Central memory CD8-positive, alpha-beta T cell (primary cell): ENCODE measurements at regions not wholly inside any gene's neighbourhood (a gene's known extent, or its start where the extent isn't known, plus 50 kb on each side); places are given as distances from the start of the nearest gene placed in this dataset.
"Not testable (repeated sequence)": the region's sequence is repeated elsewhere in the genome, so short reads cannot be mapped to it uniquely, and the experiment has no call there.

Source experiments
- ATAC-seq: fragments of 150-1000 bp; cut with Tn5 transposase; replicated peaks from 2 replicates; pipeline ENCODE4 v1.10.0; 2022; ENCODE audit warnings: mild to moderate bottlenecking, moderate FRiP score, moderate number of reproducible peaks; ENCODE audit not compliant: poor library complexity, severe bottlenecking; ENCODE audit errors: extremely low read depth
- DNase-seq, 2 donors: peaks; one replicate each; pipeline ENCODE4 v3.0.0; 2021; ENCODE audit warnings: low spot score in 2 of 2
- H3K27ac Mint-ChIP-seq: one replicate; pipeline ENCODE4 v1.8.0; 2022; ENCODE audit warnings: low read depth, mild to moderate bottlenecking, moderate library complexity, mixed read lengths
- H3K27me3 Mint-ChIP-seq: one replicate; pipeline ENCODE4 v1.8.0; 2022; ENCODE audit warnings: mixed read lengths
- H3K36me3 Mint-ChIP-seq: one replicate; pipeline ENCODE4 v1.8.0; 2022; ENCODE audit warnings: mild to moderate bottlenecking, moderate library complexity, mixed read lengths; ENCODE audit not compliant: insufficient read depth
- H3K4me1 Mint-ChIP-seq: one replicate; pipeline ENCODE4 v1.8.0; 2022; ENCODE audit warnings: mixed read lengths
- H3K4me3 Mint-ChIP-seq: one replicate; pipeline ENCODE4 v1.8.0; 2022; ENCODE audit warnings: mild to moderate bottlenecking, moderate library complexity, mixed read lengths
- H3K9me3 Mint-ChIP-seq: one replicate; pipeline ENCODE4 v1.8.0; 2022; ENCODE audit warnings: mixed read lengths

GRCh38 chr1:165114022-165114888 is 242.3 kb downstream of the LMX1A start:
- ATAC-seq = no peak
- no peaks in the 10 kb centered on the region for H3K9me3 Mint-ChIP-seq
- no peaks in the 10 kb centered on the region for H3K4me1 Mint-ChIP-seq
- H3K27ac Mint-ChIP-seq = no peak overlapping the region
- H3K36me3 Mint-ChIP-seq = no peaks in the 10 kb centered on the region
- H3K27me3 Mint-ChIP-seq = peaks cover 31% of the 10 kb centered on the region
- no peak overlapping the region for H3K4me3 Mint-ChIP-seq
- DNase-seq = no peak

- Mint-ChIP-seq H3K9me3 (no peaks in the 10 kb centered on the region), H3K4me1 (no peaks in the 10 kb centered on the region), H3K27me3 (peaks cover 16% of the 10 kb centered on the region), H3K27ac (no peak overlapping the region), H3K4me3 (no peak overlapping the region), H3K36me3 (no peaks in the 10 kb centered on the region)
- ATAC-seq (no peak), DNase-seq (no peak)
Measured at GRCh38 chr1:165112260-165112659, 244.3 kb downstream of the LMX1A start.

- DNase-seq = no peak
- Mint-ChIP-seq H3K27me3 (peaks cover 8% of the 10 kb centered on the region), H3K4me1 (no peaks in the 10 kb centered on the region), H3K36me3 (no peaks in the 10 kb centered on the region), H3K9me3 (peaks cover 6% of the 10 kb centered on the region), H3K27ac (no peak overlapping the region), H3K4me3 (no peak overlapping the region)
- ATAC-seq = no peak
Measured at GRCh38 chr1:165109013-165109412, 247.5 kb downstream of the LMX1A start.

DNA sequence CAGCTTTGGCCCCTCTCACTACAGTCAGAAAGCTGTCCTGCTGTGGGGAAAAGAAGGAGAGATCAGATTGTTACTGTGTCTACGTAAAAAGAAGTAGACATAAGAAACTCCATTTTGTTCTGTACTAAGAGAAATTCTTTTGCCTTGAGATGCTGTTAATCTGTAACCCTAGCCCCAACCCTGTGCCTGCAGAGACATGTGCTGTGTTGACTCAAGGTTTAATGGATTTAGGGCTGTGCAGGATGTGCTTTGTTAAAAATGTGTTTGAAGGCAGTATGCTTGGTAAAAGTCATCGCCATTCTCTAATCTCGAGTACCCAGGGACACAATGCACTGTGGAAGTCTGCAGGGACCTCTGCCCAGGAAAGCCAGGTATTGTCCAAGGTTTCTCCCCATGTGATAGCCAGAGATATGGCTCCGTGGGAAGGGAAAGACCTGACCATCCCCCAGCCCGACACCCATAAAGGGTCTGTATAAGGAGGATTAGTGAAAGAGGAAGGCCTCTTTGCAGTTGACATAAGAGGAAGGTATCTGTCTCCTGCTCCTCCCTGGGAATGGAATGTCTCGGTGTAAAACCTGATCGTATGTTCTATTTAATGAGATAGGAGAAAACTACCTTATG is 263.9 kb downstream of the LMX1A start:
- not testable (repeated sequence) for DNase-seq, H3K27me3 Mint-ChIP-seq, H3K27ac Mint-ChIP-seq, H3K4me3 Mint-ChIP-seq, H3K36me3 Mint-ChIP-seq, ATAC-seq, H3K4me1 Mint-ChIP-seq
- H3K9me3 Mint-ChIP-seq = peaks cover 16% of the 10 kb centered on the region

DNA sequence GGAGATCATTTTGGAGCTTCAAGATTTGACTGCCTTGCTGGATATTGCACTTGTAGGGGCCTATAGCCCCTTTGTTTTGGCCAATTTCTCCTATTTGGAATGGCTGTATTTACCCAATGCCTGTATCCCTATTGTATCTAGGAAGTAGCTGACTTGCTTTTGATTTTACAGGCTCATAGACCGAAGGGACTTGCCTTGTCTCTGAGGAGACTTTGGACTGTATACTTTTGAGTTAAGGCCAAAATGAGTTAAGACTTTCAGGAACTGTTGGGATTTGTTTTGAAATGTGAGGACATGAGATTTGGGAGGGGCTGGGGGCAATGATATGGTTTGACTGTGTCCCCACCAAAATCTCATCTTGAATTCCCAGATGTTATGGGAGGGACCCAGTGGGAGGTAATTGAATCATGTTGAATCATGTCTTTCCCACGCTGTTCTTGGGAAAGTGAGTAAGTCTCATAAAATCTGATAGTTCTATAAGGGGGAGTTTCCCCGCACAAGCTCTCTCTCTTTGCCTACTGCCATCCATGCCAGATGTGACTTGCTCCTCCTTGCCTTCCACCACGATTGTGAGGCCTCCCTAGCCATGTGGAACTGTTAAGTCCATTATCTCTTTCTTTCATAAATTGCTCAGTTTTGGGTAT is 276.1 kb downstream of the LMX1A start:
- peaks cover 2% of the 10 kb centered on the region for H3K36me3 Mint-ChIP-seq
- peaks cover 3% of the 10 kb centered on the region for H3K27me3 Mint-ChIP-seq
- no peaks in the 10 kb centered on the region for H3K9me3 Mint-ChIP-seq
- H3K27ac Mint-ChIP-seq = no peak overlapping the region
- no peak for DNase-seq
- no peak overlapping the region for H3K4me3 Mint-ChIP-seq
- no peaks in the 10 kb centered on the region for H3K4me1 Mint-ChIP-seq
- ATAC-seq = no peak

DNA sequence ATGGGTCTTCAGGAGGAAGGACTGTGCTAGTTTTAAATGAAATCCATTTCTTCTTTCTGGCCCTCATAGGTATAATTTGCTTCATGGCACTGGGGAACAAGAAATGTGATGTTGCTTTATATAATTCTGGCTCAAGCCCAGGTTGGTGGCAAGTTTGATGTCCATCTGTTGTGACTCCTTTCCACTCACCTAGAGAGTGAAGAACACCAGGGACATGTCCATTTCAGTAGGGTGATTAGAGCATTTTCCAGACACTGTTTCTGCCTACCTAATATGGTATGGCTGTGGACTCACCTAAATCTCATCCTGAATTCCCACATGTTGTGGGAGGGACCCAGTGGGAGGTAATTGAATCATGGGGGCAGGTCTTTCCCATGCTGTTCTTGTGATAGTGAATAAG is 278.1 kb downstream of the LMX1A start:
- H3K9me3 Mint-ChIP-seq = no peaks in the 10 kb centered on the region
- no peak overlapping the region for H3K4me3 Mint-ChIP-seq
- DNase-seq (no peak), ATAC-seq (no peak)
- no peak overlapping the region for H3K27ac Mint-ChIP-seq
- H3K36me3 Mint-ChIP-seq = peaks cover 2% of the 10 kb centered on the region
- peaks cover 18% of the 10 kb centered on the region for H3K27me3 Mint-ChIP-seq
- H3K4me1 Mint-ChIP-seq = no peaks in the 10 kb centered on the region

DNA sequence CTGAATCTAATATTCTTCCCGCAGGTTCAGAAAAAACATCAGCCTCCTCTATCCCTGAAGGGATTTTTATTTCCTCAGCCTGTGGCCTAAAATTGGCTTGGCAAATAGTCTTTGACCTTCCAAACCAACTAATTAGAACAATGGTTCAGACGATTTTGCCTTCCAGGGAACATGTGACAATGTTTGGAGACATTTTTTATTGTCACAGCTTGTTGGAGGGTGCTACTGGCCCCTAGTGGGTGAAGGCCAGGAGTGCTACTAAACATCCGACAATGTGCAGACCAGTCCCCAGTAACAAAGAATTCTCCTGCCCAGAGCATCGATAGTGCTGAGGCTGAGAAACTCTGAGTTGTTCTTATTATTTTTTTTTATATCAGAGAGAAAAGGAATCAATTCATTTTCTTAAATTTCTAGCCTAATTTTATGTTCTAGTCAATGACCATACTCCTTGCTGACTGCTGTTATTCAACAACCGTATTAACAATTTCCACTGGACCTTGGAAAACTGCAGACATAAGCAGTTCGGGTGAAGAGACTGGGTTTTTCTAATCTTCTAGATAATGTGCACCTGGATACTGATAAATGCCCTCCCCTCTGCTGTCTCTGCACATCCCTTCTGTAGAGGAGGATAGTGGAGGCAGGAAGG is 280.7 kb downstream of the LMX1A start:
- peaks cover 1% of the 10 kb centered on the region for H3K36me3 Mint-ChIP-seq
- H3K27me3 Mint-ChIP-seq = peaks cover 18% of the 10 kb centered on the region
- no peaks in the 10 kb centered on the region for H3K4me1 Mint-ChIP-seq
- peak overlapping the region; percentile 13 for H3K4me3 Mint-ChIP-seq
- DNase-seq (no peak), ATAC-seq (no peak)
- no peak overlapping the region for H3K27ac Mint-ChIP-seq
- peaks cover 3% of the 10 kb centered on the region for H3K9me3 Mint-ChIP-seq

GRCh38 chr1:165073185-165074007 is 283.1 kb downstream of the LMX1A start:
- Mint-ChIP-seq H3K4me1 (no peaks in the 10 kb centered on the region), H3K27ac (no peak overlapping the region), H3K9me3 (peaks cover 5% of the 10 kb centered on the region), H3K4me3 (no peak overlapping the region), H3K36me3 (peaks cover 3% of the 10 kb centered on the region), H3K27me3 (peaks cover 18% of the 10 kb centered on the region)
- DNase-seq = no peak
- ATAC-seq = no peak

- ATAC-seq (no peak), DNase-seq (no peak)
- Mint-ChIP-seq H3K4me3 (no peak overlapping the region), H3K27ac (no peak overlapping the region), H3K36me3 (peaks cover 3% of the 10 kb centered on the region), H3K4me1 (no peaks in the 10 kb centered on the region), H3K27me3 (peaks cover 17% of the 10 kb centered on the region), H3K9me3 (peaks cover 5% of the 10 kb centered on the region)
Measured at GRCh38 chr1:165070675-165071074, 285.8 kb downstream of the LMX1A start.

GRCh38 chr1:165069829-165070228 is 286.7 kb downstream of the LMX1A start:
- Mint-ChIP-seq H3K4me1 (no peaks in the 10 kb centered on the region), H3K27me3 (peaks cover 9% of the 10 kb centered on the region), H3K4me3 (no peak overlapping the region), H3K9me3 (peaks cover 5% of the 10 kb centered on the region), H3K27ac (no peak overlapping the region), H3K36me3 (peaks cover 4% of the 10 kb centered on the region)
- ATAC-seq (no peak), DNase-seq (no peak)

- no peak for DNase-seq
- no peaks in the 10 kb centered on the region for H3K27me3 Mint-ChIP-seq
Measured at GRCh38 chr1:165068741-165069140, 287.8 kb downstream of the LMX1A start.

DNA sequence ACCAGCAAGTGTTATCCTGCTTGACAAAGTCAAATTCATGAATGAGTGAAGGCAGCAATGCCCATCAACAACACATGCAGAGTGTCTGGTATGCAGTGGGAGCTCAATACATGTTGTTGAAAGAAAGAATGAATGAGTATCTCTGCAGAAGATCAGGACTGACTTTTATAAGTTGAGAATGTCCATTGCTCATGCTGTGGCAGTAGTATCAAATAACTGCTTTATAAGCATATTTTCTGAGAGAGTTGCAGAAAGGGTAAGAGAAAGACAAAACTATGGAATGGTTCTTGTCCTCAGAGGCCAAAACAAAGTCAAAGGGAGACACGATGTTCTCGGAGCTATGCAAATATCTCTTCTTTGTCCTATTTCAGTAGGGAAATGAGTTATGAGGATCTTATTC is 288.7 kb downstream of the LMX1A start:
- Mint-ChIP-seq H3K27ac (no peak overlapping the region), H3K9me3 (peaks cover 5% of the 10 kb centered on the region), H3K4me3 (no peak overlapping the region), H3K4me1 (no peaks in the 10 kb centered on the region), H3K36me3 (peaks cover 4% of the 10 kb centered on the region), H3K27me3 (no peaks in the 10 kb centered on the region)
- DNase-seq = no peak
- ATAC-seq = no peak

More at GRCh38 chr1:165068741-165069140, 287.8 kb downstream of the LMX1A start:
- Mint-ChIP-seq H3K27ac (no peak overlapping the region), H3K9me3 (peaks cover 5% of the 10 kb centered on the region), H3K4me1 (no peaks in the 10 kb centered on the region), H3K4me3 (no peak overlapping the region), H3K36me3 (peaks cover 4% of the 10 kb centered on the region)
- ATAC-seq = no peak
